HG03460 (cell line): ENCODE measurements at regions not wholly inside any gene's neighbourhood (a gene's known extent, or its start where the extent isn't known, plus 50 kb on each side); places are given as distances from the start of the nearest gene placed in this dataset.

ENCODE experiments used
- ATAC-seq: cut with Tn5 transposase; IDR thresholded peaks from one replicate; pipeline ENCODE4 v1.9.1; 2021; ENCODE audit not compliant: unreplicated experiment

- no peak for ATAC-seq
These were observed 299.9 kb downstream of the AHR start for GRCh38 chr7:17598305-17598704.

GRCh38 chr7:17598846-17599245 is 300.4 kb downstream of the AHR start:
- no peak for ATAC-seq

- no peak for ATAC-seq
These were observed 301.4 kb downstream of the AHR start for GRCh38 chr7:17599733-17600339.

- ATAC-seq = no peak
These were observed 301.9 kb downstream of the AHR start for GRCh38 chr7:17600340-17600752.

- ATAC-seq = no peak
These were observed 303.5 kb downstream of the AHR start for GRCh38 chr7:17601921-17602320.

- ATAC-seq = no peak
These were observed 309.8 kb downstream of the AHR start for GRCh38 chr7:17608114-17608833.

GRCh38 chr7:17611611-17612010 is 313.2 kb downstream of the AHR start:
- ATAC-seq = no peak

GRCh38 chr7:17613338-17614041 is 315.0 kb downstream of the AHR start:
- no peak for ATAC-seq

GRCh38 chr7:17617380-17617779 is 318.9 kb downstream of the AHR start:
- ATAC-seq = no peak

- ATAC-seq = no peak
These were observed 319.6 kb downstream of the AHR start for GRCh38 chr7:17617857-17618651.

- ATAC-seq = no peak
These were observed 320.2 kb downstream of the AHR start for GRCh38 chr7:17618652-17618974.

GRCh38 chr7:17619196-17619818 is 320.9 kb downstream of the AHR start:
- no peak for ATAC-seq

GRCh38 chr7:17620566-17620965 is 319.7 kb downstream of the SNX13 start:
- ATAC-seq = no peak

GRCh38 chr7:17622451-17622850 is 317.8 kb downstream of the SNX13 start:
- ATAC-seq = no peak

GRCh38 chr7:17623546-17624185 is 316.6 kb downstream of the SNX13 start:
- ATAC-seq = no peak

- ATAC-seq = no peak
These were observed 315.9 kb downstream of the SNX13 start for GRCh38 chr7:17624379-17624778.

GRCh38 chr7:17625043-17625442 is 315.3 kb downstream of the SNX13 start:
- no peak for ATAC-seq

- no peak for ATAC-seq
These were observed 314.1 kb downstream of the SNX13 start for GRCh38 chr7:17626235-17626634.

GRCh38 chr7:17631061-17631460 is 309.2 kb downstream of the SNX13 start:
- no peak for ATAC-seq

- no peak for ATAC-seq
These were observed 307.9 kb downstream of the SNX13 start for GRCh38 chr7:17632384-17632783.

GRCh38 chr7:17633067-17633466 is 307.2 kb downstream of the SNX13 start:
- no peak for ATAC-seq
